Head of caudate nucleus (tissue), 42 donors: ENCODE measurements at regions not wholly inside any gene's neighbourhood (a gene's known extent, or its start where the extent isn't known, plus 50 kb on each side); places are given as distances from the start of the nearest gene placed in this dataset.

Source experiments
- DNase-seq, 42 donors: peaks; one replicate each; pipeline versions ENCODE4 v3.0.0 to v3.0.0-alpha.2; 2020 to 2021; ENCODE audit warnings: mixed read lengths in 7 of 42
- intact Hi-C: fragments of 100-400 bp; cut with DNase I; formaldehyde crosslinking; loops from one replicate; pipeline ENCODE4 v1.15.0; 2022

GRCh38 chr13:36493046-36493445 is 60.8 kb downstream of the CCNA1 start:
- DNase-seq: no peak
- intact Hi-C loops: no loop called here

- no peak for DNase-seq
- intact Hi-C loops: no loop called here
Observed at GRCh38 chr13:36495431-36495830, 63.1 kb downstream of the CCNA1 start.

GRCh38 chr13:36509369-36509768 is 77.1 kb downstream of the CCNA1 start:
- no peak for DNase-seq
- intact Hi-C loops: no loop called here

- intact Hi-C loops: no loop called here
- DNase-seq: no peak
Observed at GRCh38 chr13:36512771-36513170, 80.5 kb downstream of the CCNA1 start.

- intact Hi-C loops: no loop called here
- DNase-seq: no peak
Observed at GRCh38 chr13:36513266-36513665, 81.0 kb downstream of the CCNA1 start.

GRCh38 chr13:36515466-36515865 is 83.2 kb downstream of the CCNA1 start:
- DNase-seq: no peak
- intact Hi-C loops: no loop called here

GRCh38 chr13:36516225-36516624 is 83.9 kb downstream of the CCNA1 start:
- intact Hi-C loops: no loop called here
- no peak for DNase-seq

GRCh38 chr13:36518707-36519106 is 86.4 kb downstream of the CCNA1 start:
- DNase-seq: no peak
- intact Hi-C loops: no loop called here

GRCh38 chr13:36519432-36519831 is 87.1 kb downstream of the CCNA1 start:
- intact Hi-C loops: no loop called here

GRCh38 chr13:36520111-36520510 is 87.8 kb downstream of the CCNA1 start:
- intact Hi-C loops: no loop called here
- no peak for DNase-seq

More at GRCh38 chr13:36519432-36519831, 87.1 kb downstream of the CCNA1 start:
- no peak for DNase-seq

GRCh38 chr13:36526897-36527296 is 94.6 kb downstream of the CCNA1 start:
- DNase-seq: no peak
- intact Hi-C loops: no loop called here

- DNase-seq: no peak
- intact Hi-C loops: no loop called here
Observed at GRCh38 chr13:36528105-36528504, 95.8 kb downstream of the CCNA1 start.

GRCh38 chr13:36530050-36530789 is 97.9 kb downstream of the CCNA1 start:
- peak in 3 of 42 donors; percentile 3 to 19 (median 8) for DNase-seq
- intact Hi-C loops: no loop called here

- DNase-seq: no peak
- intact Hi-C loops: no loop called here
Observed at GRCh38 chr13:36530861-36531590, 98.7 kb downstream of the CCNA1 start.

- no peak for DNase-seq
- intact Hi-C loops: no loop called here
Observed at GRCh38 chr13:36531746-36532486, 99.6 kb downstream of the CCNA1 start.

GRCh38 chr13:36533806-36534205 is 101.5 kb downstream of the CCNA1 start:
- intact Hi-C loops: no loop called here
- no peak for DNase-seq

- intact Hi-C loops: no loop called here
- DNase-seq: no peak
Observed at GRCh38 chr13:36536546-36536945, 104.3 kb downstream of the CCNA1 start.

- peak in 1 of 42 donors; percentile 10 for DNase-seq
- intact Hi-C loops: no loop called here
Observed at GRCh38 chr13:36543671-36544070, 111.4 kb downstream of the CCNA1 start.

GRCh38 chr13:36548129-36548528 is 115.8 kb downstream of the CCNA1 start:
- intact Hi-C loops: no loop called here
- DNase-seq: peak in 1 of 42 donors; percentile 10

GRCh38 chr13:36549126-36549702 is 116.9 kb downstream of the CCNA1 start:
- intact Hi-C loops: no loop called here
- no peak for DNase-seq
